GM12892 (cell line): ENCODE measurements at regions not wholly inside any gene's neighbourhood (a gene's known extent, or its start where the extent isn't known, plus 50 kb on each side); places are given as distances from the start of the nearest gene placed in this dataset.

Experiments used
- POLR2A ChIP-seq: IDR thresholded peaks from 2 replicates; pipeline ENCODE4 v1.6.1; 2011; ENCODE audit warnings: low read depth, low read length, control low read depth
- TAF1 ChIP-seq: IDR thresholded peaks from 2 replicates; pipeline ENCODE4 v1.6.1; 2011; ENCODE audit warnings: low read depth, mild to moderate bottlenecking, control low read depth, low read length, borderline replicate concordance

- TF ChIP-seq POLR2A (no peak), TAF1 (no peak)
Observed at GRCh38 chr10:133012573-133013359, 70.4 kb upstream of the CFAP46 start.
